AG10803 (cell line): ENCODE measurements at regions not wholly inside any gene's neighbourhood (a gene's known extent, or its start where the extent isn't known, plus 50 kb on each side); places are given as distances from the start of the nearest gene placed in this dataset.

ENCODE experiments used
- DNase-seq: peaks from one replicate; pipeline ENCODE4 v3.0.0; 2010; ENCODE audit warnings: low read depth
- H3K4me3 ChIP-seq: 2 replicates; pipeline ENCODE4 v1.5.1; 2011; ENCODE audit warnings: mild to moderate bottlenecking, low read length, control low read depth
- TF ChIP-seq, protein P1 (sequence below): conservative IDR thresholded peaks from 2 replicates; pipeline ENCODE4 v1.5.1; 2011; ENCODE audit warnings: mild to moderate bottlenecking, low read length, control low read depth, inconsistent platforms

DNA sequence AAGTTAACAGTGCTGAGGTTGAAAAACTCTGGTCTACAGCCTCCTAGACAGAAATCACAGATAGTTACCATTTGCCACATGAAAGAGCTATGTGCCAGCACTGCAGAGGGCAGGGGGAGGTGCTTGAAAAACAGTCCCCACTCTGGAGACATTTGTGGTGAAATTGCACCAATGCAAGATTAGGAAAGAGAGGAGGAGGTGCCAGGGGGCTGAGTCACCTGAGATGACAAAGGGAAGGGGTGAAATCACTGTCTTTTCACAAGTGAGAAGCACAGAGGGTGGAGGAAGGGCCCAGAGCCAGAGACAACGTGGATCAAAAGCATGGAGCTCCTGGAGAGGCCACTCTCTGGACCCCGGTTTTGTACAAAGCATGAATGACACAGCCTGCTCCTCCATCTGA lies 196.3 kb downstream of the BUD13 start:
- peak; percentile 62 for DNase-seq
- TF ChIP-seq, protein P1, sequence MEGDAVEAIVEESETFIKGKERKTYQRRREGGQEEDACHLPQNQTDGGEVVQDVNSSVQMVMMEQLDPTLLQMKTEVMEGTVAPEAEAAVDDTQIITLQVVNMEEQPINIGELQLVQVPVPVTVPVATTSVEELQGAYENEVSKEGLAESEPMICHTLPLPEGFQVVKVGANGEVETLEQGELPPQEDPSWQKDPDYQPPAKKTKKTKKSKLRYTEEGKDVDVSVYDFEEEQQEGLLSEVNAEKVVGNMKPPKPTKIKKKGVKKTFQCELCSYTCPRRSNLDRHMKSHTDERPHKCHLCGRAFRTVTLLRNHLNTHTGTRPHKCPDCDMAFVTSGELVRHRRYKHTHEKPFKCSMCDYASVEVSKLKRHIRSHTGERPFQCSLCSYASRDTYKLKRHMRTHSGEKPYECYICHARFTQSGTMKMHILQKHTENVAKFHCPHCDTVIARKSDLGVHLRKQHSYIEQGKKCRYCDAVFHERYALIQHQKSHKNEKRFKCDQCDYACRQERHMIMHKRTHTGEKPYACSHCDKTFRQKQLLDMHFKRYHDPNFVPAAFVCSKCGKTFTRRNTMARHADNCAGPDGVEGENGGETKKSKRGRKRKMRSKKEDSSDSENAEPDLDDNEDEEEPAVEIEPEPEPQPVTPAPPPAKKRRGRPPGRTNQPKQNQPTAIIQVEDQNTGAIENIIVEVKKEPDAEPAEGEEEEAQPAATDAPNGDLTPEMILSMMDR = no peak
- H3K4me3 ChIP-seq = no peak overlapping the region

DNA sequence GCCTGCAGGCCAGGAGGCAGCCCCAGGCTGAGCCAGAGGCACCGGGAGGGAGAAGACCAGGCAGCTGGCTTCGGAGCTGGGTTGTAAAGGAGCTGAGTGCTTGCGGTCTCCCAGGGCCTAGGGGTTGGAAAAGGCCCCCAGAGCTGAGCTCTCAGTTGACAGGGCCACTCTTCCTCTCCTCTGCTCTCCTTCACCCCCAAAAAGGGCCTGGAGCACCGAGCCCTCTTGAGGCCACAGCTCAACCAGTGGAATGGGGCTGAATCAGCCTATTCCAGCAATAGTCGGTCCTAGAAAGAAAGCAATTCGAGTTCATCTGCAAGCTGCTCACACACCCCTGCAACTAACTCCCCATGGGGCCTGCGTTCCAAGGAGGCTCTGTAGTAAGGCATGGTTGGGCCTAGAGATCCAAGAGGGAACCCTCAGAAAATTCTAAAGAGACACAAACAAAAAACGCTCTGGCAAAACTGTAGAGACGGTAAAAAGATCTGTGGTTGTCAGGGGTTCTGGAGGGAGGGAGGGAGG lies 205.0 kb downstream of the BUD13 start:
- no peak for DNase-seq
- TF ChIP-seq, protein P1 = no peak
- H3K4me3 ChIP-seq = no peak overlapping the region

DNA sequence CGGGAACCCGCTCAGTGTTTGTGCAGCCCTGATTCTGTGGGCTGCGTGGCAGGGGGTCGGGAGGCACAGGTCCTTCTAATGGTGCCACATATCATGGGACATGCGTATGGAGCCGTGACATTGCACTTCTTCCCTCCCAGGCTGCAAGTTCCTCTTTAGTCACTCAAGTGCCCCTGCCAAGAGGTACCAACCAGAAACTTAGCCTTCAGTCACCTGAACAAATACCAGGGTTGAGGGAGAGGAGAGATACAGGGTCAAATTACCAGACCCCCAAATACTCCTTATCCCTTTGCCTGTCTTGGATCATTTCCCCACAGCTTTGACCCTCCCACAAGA lies 209.1 kb downstream of the BUD13 start:
- no peak overlapping the region for H3K4me3 ChIP-seq
- TF ChIP-seq, protein P1 = no peak
- no peak for DNase-seq

DNA sequence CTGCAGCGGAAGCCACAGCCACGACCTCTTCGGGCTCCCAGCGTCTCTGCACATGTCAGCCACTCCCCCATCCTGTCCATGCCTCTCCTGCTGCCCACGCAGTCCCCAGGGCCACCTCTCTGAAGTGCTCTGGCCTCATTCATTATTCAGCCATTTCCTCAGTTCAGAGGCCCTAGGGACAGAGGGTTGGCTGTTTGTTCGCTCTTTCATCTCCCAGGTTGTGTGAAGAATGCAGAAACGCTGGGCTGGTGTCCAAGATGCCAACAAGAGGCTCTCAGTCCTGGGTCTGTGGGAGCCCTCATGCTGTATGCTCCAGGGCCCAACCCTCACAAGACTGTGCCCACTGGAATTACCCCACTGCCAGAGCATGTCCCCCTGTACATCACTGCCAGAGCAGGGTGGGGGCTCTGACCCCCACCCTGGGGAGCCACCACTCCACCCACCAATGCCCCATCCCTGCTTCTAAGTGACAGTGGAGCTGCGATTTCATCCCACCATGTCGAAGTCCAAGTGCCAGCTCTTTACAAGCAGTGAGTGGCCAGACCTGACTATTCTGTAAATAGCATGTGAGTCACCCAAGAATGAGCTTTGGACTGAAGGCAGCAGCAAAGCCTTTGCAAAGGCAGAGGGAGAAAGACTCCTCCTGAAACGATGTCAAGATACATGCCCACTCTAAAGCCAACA lies 209.6 kb downstream of the BUD13 start:
- TF ChIP-seq, protein P1 = no peak
- DNase-seq = peak; percentile 58
- H3K4me3 ChIP-seq = no peak overlapping the region

DNA sequence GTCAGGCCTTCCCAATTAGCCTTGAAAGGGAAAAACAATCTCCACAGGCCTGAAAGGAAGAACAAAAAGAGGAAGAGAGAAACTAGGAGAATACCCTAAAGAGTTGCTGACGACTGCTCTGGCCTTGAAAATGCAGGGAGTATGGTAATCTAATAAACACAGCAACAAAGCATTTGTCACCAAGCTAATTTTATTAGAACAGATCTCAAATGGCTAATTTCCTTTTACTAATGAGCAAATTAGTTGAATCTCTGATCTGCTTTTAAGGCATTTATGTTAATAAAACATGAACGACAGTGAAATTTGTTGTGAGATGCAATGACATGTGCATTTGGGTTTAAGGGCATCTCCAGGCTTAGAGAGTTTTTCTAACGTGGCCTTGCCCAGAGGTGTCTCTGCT lies 212.2 kb downstream of the BUD13 start:
- no peak for DNase-seq
- TF ChIP-seq, protein P1 = no peak
- H3K4me3 ChIP-seq = no peak overlapping the region

DNA sequence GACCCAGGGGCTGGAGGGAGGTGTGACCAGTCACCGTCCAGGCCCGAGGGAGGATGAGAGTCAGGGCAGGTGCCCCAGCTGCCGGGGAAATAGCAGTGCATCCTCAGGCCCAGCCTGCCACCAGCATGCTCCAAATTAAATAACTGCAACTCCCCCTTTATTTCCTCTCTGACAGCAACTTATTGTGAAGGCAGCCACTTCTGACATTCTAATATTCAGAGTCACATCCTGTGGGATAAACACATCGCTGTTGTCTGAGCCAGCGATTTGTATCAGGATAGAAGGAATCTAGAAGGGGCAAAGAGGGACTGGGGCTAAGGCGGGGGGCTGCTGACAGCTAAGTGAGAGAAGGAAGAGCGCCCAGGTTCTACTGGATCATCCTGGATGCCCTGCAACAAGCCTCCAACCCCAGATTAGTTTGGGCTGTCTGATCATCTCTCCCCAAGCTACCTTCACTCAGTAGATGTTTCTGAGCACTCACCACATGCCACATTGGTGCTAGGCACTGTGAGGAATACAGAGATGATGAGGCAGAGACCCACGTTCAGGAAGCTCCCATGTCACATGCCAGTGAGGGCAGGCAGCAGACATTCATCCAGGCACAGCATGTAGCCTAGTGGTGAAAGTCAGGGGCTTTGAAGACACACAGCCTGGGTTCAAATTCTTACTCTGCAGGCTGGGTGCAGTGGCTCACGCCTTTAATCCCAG lies 214.1 kb downstream of the BUD13 start:
- DNase-seq = peak; percentile 68
- TF ChIP-seq, protein P1 = no peak; the same call in 1 of the 2 replicates
- H3K4me3 ChIP-seq = no peak overlapping the region

DNA sequence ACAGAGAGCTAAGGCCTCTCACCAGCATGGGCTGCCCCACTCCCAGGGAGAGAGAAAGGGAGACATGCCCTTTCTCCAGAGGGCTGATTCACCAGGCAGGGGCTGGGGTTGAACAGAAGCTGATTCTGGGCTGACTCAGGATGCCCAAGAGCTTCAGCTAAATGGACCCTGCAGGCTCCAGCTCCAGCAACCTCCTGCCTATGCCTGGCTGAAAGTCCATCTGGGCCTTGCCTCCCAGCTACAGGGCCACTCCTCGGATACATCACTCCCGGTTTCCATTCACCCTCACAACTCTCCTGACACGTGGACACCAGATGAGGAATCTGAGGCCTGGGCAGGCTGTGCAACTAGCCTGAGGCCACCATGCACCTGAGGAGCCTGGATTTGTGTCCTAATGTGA lies 215.5 kb downstream of the BUD13 start:
- peak; percentile 54 for DNase-seq
- TF ChIP-seq, protein P1 = no peak
- H3K4me3 ChIP-seq = no peak overlapping the region
